ENCODE measurements at regions not wholly inside any gene's neighbourhood (a gene's known extent, or its start where the extent isn't known, plus 50 kb on each side); places are given as distances from the start of the nearest gene placed in this dataset.
A peak's percentile ranks its signal among the peaks of the same experiment; 100 is the strongest.

GRCh38 chr2:81396417-81397019 lies 1092.0 kb upstream of the LRRTM1 start:
- Histone ChIP-seq H3K27ac (ENCODE audit: low read depth, low read length) (no peak overlapping the region), H3K36me3 (ENCODE audit: low read length) (no peaks in the 10 kb centered on the region), H3K4me3 (ENCODE audit: insufficient read depth, low read length, poor library complexity, severe bottlenecking) (no peak overlapping the region), H3K9me3 (ENCODE audit: insufficient read depth, low read length) (no peaks in the 10 kb centered on the region), H3F3A (ENCODE audit: insufficient read depth) (no peaks in the 10 kb centered on the region), H4K20me1 (ENCODE audit: low read depth, low read length) (no peaks in the 10 kb centered on the region), H3K9ac (ENCODE audit: low read length) (no peak overlapping the region), H3K9me2 (replicated peaks; ENCODE audit: insufficient read depth, low read length) (no peaks in the 10 kb centered on the region), H3K27me3 (ENCODE audit: low read length) (no peaks in the 10 kb centered on the region), H2AFZ (ENCODE audit: low read depth, low read length, severe bottlenecking) (no peak overlapping the region), H3K4me2 (ENCODE audit: low read depth, low read length, poor library complexity, severe bottlenecking) (no peak overlapping the region), H3K79me2 (ENCODE audit: insufficient read depth, low read length) (no peaks in the 10 kb centered on the region)
- TF ChIP-seq EZH2phosphoT487 (conservative IDR thresholded peaks at IDR 0.05; ENCODE audit: low read length): no peak
- TF ChIP-seq CTCF (IDR thresholded peaks at IDR 0.05; ENCODE audit: insufficient read depth, low read length, poor library complexity, severe bottlenecking): no peak

GRCh38 chr2:81395746-81396145 lies 1091.2 kb upstream of the LRRTM1 start:
- H3K4me3 ChIP-seq (ENCODE audit: insufficient read depth, low read length, poor library complexity, severe bottlenecking): no peak overlapping the region
- no peak overlapping the region for H3K4me2 ChIP-seq (ENCODE audit: low read depth, low read length, poor library complexity, severe bottlenecking)
- TF ChIP-seq CTCF (IDR thresholded peaks at IDR 0.05; ENCODE audit: insufficient read depth, low read length, poor library complexity, severe bottlenecking) (no peak), EZH2phosphoT487 (conservative IDR thresholded peaks at IDR 0.05; ENCODE audit: low read length) (no peak)
- no peaks in the 10 kb centered on the region for H3K27me3 ChIP-seq (ENCODE audit: low read length)
- H3K9me2 ChIP-seq (replicated peaks; ENCODE audit: insufficient read depth, low read length): no peaks in the 10 kb centered on the region
- no peaks in the 10 kb centered on the region for H3K79me2 ChIP-seq (ENCODE audit: insufficient read depth, low read length)
- no peaks in the 10 kb centered on the region for H3K36me3 ChIP-seq (ENCODE audit: low read length)
- no peaks in the 10 kb centered on the region for H3K9me3 ChIP-seq (ENCODE audit: insufficient read depth, low read length)
- no peak overlapping the region for H3K9ac ChIP-seq (ENCODE audit: low read length)
- no peak overlapping the region for H2AFZ ChIP-seq (ENCODE audit: low read depth, low read length, severe bottlenecking)
- no peaks in the 10 kb centered on the region for H3F3A ChIP-seq (ENCODE audit: insufficient read depth)
- no peak overlapping the region for H3K27ac ChIP-seq (ENCODE audit: low read depth, low read length)
- H4K20me1 ChIP-seq (ENCODE audit: low read depth, low read length): no peaks in the 10 kb centered on the region

GRCh38 chr2:81389203-81389602 lies 1084.7 kb upstream of the LRRTM1 start:
- Histone ChIP-seq H3K27ac (ENCODE audit: low read depth, low read length) (no peak overlapping the region), H4K20me1 (ENCODE audit: low read depth, low read length) (no peaks in the 10 kb centered on the region), H3F3A (ENCODE audit: insufficient read depth) (no peaks in the 10 kb centered on the region), H3K9me2 (replicated peaks; ENCODE audit: insufficient read depth, low read length) (no peaks in the 10 kb centered on the region), H3K4me2 (ENCODE audit: low read depth, low read length, poor library complexity, severe bottlenecking) (no peak overlapping the region), H3K36me3 (ENCODE audit: low read length) (no peaks in the 10 kb centered on the region), H2AFZ (ENCODE audit: low read depth, low read length, severe bottlenecking) (no peak overlapping the region), H3K79me2 (ENCODE audit: insufficient read depth, low read length) (no peaks in the 10 kb centered on the region), H3K27me3 (ENCODE audit: low read length) (no peaks in the 10 kb centered on the region), H3K4me3 (ENCODE audit: insufficient read depth, low read length, poor library complexity, severe bottlenecking) (no peak overlapping the region), H3K9ac (ENCODE audit: low read length) (no peak overlapping the region), H3K9me3 (ENCODE audit: insufficient read depth, low read length) (peaks cover 8% of the 10 kb centered on the region; the same call in 1 of the 2 replicates)
- TF ChIP-seq CTCF (IDR thresholded peaks at IDR 0.05; ENCODE audit: insufficient read depth, low read length, poor library complexity, severe bottlenecking) (peak; percentile 34), EZH2phosphoT487 (conservative IDR thresholded peaks at IDR 0.05; ENCODE audit: low read length) (no peak)

Measured in SU-DHL-6 (cell line).